ENCODE measurements at regions not wholly inside any gene's neighbourhood (a gene's known extent, or its start where the extent isn't known, plus 50 kb on each side); places are given as distances from the start of the nearest gene placed in this dataset.
A peak's percentile ranks its signal among the peaks of the same experiment; 100 is the strongest.

DNA sequence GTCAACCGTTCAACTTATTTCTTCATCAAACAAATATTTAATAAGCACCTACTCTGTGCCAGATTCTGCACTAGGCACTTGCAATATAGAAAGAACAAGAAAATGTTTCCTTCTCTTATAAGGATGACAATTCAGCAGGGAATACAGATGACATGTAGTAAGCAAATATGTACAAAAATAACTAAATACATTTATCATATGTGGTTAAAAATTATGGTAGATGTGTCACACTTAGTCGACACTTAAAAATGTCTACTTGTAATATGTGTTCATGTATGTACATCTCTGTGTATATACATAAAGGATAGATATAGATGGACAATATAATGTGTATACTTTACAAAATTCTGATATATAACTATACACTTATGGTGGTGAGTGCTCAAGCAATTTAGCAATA, 417.0 kb upstream of the MEF2C start:
- H3K4me3 ChIP-seq (ENCODE audit: low read depth, low read length): no peak overlapping the region
- DNase-seq (ENCODE audit: low read depth): no peak
- TF ChIP-seq, protein P1, sequence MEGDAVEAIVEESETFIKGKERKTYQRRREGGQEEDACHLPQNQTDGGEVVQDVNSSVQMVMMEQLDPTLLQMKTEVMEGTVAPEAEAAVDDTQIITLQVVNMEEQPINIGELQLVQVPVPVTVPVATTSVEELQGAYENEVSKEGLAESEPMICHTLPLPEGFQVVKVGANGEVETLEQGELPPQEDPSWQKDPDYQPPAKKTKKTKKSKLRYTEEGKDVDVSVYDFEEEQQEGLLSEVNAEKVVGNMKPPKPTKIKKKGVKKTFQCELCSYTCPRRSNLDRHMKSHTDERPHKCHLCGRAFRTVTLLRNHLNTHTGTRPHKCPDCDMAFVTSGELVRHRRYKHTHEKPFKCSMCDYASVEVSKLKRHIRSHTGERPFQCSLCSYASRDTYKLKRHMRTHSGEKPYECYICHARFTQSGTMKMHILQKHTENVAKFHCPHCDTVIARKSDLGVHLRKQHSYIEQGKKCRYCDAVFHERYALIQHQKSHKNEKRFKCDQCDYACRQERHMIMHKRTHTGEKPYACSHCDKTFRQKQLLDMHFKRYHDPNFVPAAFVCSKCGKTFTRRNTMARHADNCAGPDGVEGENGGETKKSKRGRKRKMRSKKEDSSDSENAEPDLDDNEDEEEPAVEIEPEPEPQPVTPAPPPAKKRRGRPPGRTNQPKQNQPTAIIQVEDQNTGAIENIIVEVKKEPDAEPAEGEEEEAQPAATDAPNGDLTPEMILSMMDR (IDR thresholded peaks at IDR 0.05; ENCODE audit: insufficient read depth, low read depth, low read length, missing control alignments): no peak

DNA sequence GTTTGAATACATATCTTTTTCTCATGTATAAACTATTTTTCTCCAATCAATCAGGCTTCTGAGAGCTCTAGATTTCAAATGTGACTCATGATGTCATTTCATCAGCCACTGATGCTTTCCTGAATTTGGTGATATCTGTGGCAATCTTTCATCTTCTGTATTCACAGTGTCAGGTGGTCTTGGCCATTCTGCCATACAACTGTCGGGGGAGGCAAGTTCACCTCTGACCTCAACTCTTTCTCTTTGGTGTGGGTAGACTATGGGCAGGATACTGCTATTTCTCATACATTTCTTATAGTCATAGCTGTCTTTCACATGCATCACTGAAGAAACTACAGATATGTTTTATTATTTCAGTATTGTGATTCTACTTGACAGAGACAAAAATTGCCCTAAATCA, 414.1 kb upstream of the MEF2C start:
- peak; percentile 61 for DNase-seq (ENCODE audit: low read depth)
- H3K4me3 ChIP-seq (ENCODE audit: low read depth, low read length): no peak overlapping the region
- TF ChIP-seq, protein P1 (IDR thresholded peaks at IDR 0.05; ENCODE audit: insufficient read depth, low read depth, low read length, missing control alignments): no peak

DNA sequence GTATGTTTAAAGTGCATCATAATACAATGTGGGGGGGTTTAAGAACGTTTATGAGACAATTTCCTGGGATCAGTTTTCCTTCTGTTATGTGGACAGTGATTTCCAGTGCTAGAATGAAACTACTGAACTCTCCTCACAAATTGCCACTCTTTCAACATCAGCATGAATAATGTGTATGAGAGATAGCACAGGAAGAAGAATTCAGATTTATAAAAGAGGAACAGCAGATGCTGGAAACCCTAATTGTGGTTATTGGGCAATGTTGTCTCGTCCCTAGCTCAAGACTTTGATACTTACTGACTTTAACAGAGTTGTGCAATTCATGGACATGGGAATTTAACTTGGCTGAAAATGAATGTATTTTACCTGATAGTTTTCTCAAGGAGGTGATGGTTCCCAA, 410.8 kb upstream of the MEF2C start:
- no peak for DNase-seq (ENCODE audit: low read depth)
- TF ChIP-seq, protein P1 (IDR thresholded peaks at IDR 0.05; ENCODE audit: insufficient read depth, low read depth, low read length, missing control alignments): no peak
- H3K4me3 ChIP-seq (ENCODE audit: low read depth, low read length): no peak overlapping the region

DNA sequence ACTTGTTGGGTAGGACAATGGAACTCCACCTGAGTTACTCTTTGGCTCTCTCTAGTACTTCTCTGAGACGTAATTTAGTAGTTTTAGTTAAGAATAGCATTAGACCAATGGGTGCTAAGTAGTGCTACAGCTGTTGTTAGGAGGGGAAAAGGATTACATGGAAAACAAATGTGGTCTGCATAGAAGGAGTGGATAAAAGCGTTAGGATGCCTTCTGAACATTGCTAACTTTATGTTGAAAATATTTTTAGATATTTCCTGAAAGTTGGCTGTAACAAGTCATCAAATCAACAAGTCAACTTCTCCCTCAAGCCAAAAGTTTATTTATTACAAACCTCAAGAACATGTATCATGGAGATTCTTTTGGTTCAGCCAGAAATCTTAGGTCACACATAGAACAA, 409.5 kb upstream of the MEF2C start:
- TF ChIP-seq, protein P1 (IDR thresholded peaks at IDR 0.05; ENCODE audit: insufficient read depth, low read depth, low read length, missing control alignments): no peak
- no peak for DNase-seq (ENCODE audit: low read depth)

DNA sequence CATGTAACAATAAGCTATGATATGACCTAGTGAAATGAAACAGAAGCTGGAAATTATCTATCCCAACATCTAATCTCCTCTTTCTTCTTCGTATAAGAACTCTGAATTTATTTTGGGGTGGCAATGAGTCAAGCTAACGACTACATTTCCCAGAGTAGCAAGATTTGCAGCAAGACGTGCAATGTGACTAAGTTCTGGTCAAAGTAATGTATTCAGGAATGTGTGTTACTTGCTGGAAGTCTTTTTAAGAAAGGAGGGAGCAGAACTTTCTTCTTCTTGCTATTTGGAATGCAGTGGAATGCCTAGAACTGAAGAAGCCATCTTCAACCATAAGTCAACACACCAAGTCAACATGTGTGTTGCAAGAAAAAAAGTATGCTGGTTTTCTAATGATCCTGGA, 406.6 kb upstream of the MEF2C start:
- TF ChIP-seq, protein P1 (IDR thresholded peaks at IDR 0.05; ENCODE audit: insufficient read depth, low read depth, low read length, missing control alignments): no peak
- no peak for DNase-seq (ENCODE audit: low read depth)
- no peak overlapping the region for H3K4me3 ChIP-seq (ENCODE audit: low read depth, low read length)

More for the DNA sequence above, 409.5 kb upstream of the MEF2C start:
- H3K4me3 ChIP-seq (ENCODE audit: low read depth, low read length): no peak overlapping the region

DNA sequence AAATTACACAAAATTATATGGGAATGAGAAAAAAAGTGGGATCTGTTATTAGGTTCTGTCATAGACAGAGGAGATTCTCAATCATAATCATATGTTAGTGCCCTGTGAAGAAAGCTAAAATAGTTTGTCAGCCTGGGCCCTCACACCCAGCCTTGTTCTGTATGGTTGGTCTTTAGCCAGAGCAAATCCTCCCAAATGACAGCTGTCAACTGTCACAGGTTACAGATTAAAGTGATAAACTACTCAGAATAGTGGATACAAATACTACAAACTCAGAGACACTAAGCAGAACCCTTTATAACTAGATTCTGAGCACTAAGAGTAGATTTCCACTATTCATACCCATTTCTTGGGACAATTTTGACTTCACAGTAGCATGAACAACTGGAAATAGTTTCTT, 405.0 kb upstream of the MEF2C start:
- TF ChIP-seq, protein P1 (IDR thresholded peaks at IDR 0.05; ENCODE audit: insufficient read depth, low read depth, low read length, missing control alignments): no peak
- DNase-seq (ENCODE audit: low read depth): no peak
- no peak overlapping the region for H3K4me3 ChIP-seq (ENCODE audit: low read depth, low read length)

DNA sequence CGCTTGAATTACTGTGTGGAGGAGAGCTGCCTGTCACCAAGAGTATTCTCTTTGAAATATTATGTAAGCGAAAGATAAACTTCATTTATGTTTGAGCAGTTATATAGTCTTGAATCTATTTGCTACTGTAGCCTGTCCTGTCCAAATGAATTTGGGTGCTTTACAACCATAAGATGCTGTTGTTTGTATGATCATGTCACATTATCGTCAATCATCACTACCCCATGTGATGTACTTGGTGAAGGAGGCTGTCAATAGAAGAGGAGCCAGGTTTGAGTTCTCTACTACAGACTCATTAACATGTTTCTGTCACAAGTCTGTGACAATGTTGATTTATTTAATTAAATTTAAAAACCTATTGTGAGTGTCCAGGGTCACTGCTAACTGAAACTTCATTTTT, 403.3 kb upstream of the MEF2C start:
- no peak for DNase-seq (ENCODE audit: low read depth)
- TF ChIP-seq, protein P1 (IDR thresholded peaks at IDR 0.05; ENCODE audit: insufficient read depth, low read depth, low read length, missing control alignments): no peak

More for the DNA sequence above, 403.3 kb upstream of the MEF2C start:
- H3K4me3 ChIP-seq (ENCODE audit: low read depth, low read length): no peak overlapping the region

Data from GM12865 (cell line).